Mesenchymal stem cell (in vitro differentiated cells and primary cell): ENCODE measurements at regions not wholly inside any gene's neighbourhood (a gene's known extent, or its start where the extent isn't known, plus 50 kb on each side); places are given as distances from the start of the nearest gene placed in this dataset.

Experiments
- DNase-seq: peaks from one replicate; pipeline ENCODE4 v3.0.0-alpha.2; 2013
- H2AFZ ChIP-seq: one replicate; pipeline ENCODE4 v1.6.1; 2013; ENCODE audit warnings: low read depth, mild to moderate bottlenecking, control low read depth, inconsistent platforms, low read length, moderate library complexity
- H2AK5ac ChIP-seq: 2 replicates; pipeline ENCODE4 v1.6.1; 2013; ENCODE audit warnings: low read length, moderate library complexity, mild to moderate bottlenecking, inconsistent platforms; ENCODE audit not compliant: severe bottlenecking
- H2BK120ac ChIP-seq: one replicate; pipeline ENCODE4 v1.6.1; 2013; ENCODE audit warnings: low read depth, mild to moderate bottlenecking, inconsistent platforms, low read length, moderate library complexity
- H2BK12ac ChIP-seq, 2 experiments: one replicate each; pipeline ENCODE4 v1.6.1; 2013; ENCODE audit warnings: inconsistent platforms in 2 of 2, low read length in 2 of 2, mild to moderate bottlenecking in 2 of 2, moderate library complexity in 2 of 2, control low read depth in 1 of 2
- H2BK15ac ChIP-seq: one replicate; pipeline ENCODE4 v1.6.1; 2013; ENCODE audit warnings: mild to moderate bottlenecking, low read depth, inconsistent platforms; ENCODE audit not compliant: poor library complexity, severe bottlenecking
- H2BK5ac ChIP-seq: 2 replicates; pipeline ENCODE4 v1.6.1; 2013; ENCODE audit warnings: low read depth, mild to moderate bottlenecking, low read length, control low read depth, inconsistent platforms; ENCODE audit not compliant: poor library complexity, severe bottlenecking
- H3K14ac ChIP-seq, 2 experiments: one replicate each; pipeline ENCODE4 v1.6.1; 2013; ENCODE audit warnings: inconsistent platforms in 2 of 2, low read length in 2 of 2, control low read depth in 1 of 2, mild to moderate bottlenecking in 1 of 2, moderate library complexity in 1 of 2
- H3K18ac ChIP-seq, 2 experiments: one replicate each; pipeline ENCODE4 v1.6.1; 2013; ENCODE audit warnings: inconsistent platforms in 2 of 2, low read length in 2 of 2, control low read depth in 1 of 2, low read depth in 1 of 2, mild to moderate bottlenecking in 1 of 2
- H3K23ac ChIP-seq, 2 experiments: one replicate each; pipeline ENCODE4 v1.6.1; 2013; ENCODE audit warnings: inconsistent platforms in 2 of 2, low read length in 2 of 2, mild to moderate bottlenecking in 2 of 2, moderate library complexity in 2 of 2, control low read depth in 1 of 2
- H3K27ac ChIP-seq: 2 replicates; pipeline ENCODE4 v1.5.1; 2013; ENCODE audit warnings: mild to moderate bottlenecking, moderate library complexity, low read length, control low read depth, inconsistent platforms; ENCODE audit not compliant: poor library complexity, severe bottlenecking
- H3K27me3 ChIP-seq, 2 experiments: 2 replicates each; pipeline versions ENCODE4 v1.6.1 to v1.7.0; 2013; ENCODE audit warnings: low read length in 2 of 2, mild to moderate bottlenecking in 2 of 2, moderate library complexity in 2 of 2, control low read depth in 1 of 2, inconsistent platforms in 1 of 2; ENCODE audit not compliant: control insufficient read depth in 1 of 2, insufficient read depth in 1 of 2
- H3K36me3 ChIP-seq, 2 experiments: 2 replicates each; pipeline versions ENCODE4 v1.6.1 to v1.7.0; 2013; ENCODE audit warnings: low read length in 2 of 2, control low read depth in 1 of 2, inconsistent platforms in 1 of 2, low read depth in 1 of 2, mild to moderate bottlenecking in 1 of 2; ENCODE audit not compliant: insufficient read depth in 2 of 2, control insufficient read depth in 1 of 2
- H3K4ac ChIP-seq, 2 experiments: one replicate each; pipeline ENCODE4 v1.6.1; 2013; ENCODE audit warnings: inconsistent platforms in 2 of 2, low read length in 2 of 2, mild to moderate bottlenecking in 2 of 2, moderate library complexity in 2 of 2, control low read depth in 1 of 2, low read depth in 1 of 2
- H3K4me1 ChIP-seq: 2 replicates; pipeline ENCODE4 v1.6.1; 2013; ENCODE audit warnings: low read depth, low read length, control low read depth; ENCODE audit not compliant: control insufficient read depth, insufficient read depth
- H3K4me2 ChIP-seq: 2 replicates; pipeline ENCODE4 v1.6.1; 2013; ENCODE audit warnings: low read length, mild to moderate bottlenecking, inconsistent platforms; ENCODE audit not compliant: poor library complexity, severe bottlenecking
- H3K4me3 ChIP-seq, 2 experiments: 2 replicates each; pipeline versions ENCODE4 v1.5.1 to v1.7.0; 2013; ENCODE audit warnings: low read length in 2 of 2, mild to moderate bottlenecking in 2 of 2, control low read depth in 1 of 2, low read depth in 1 of 2; ENCODE audit not compliant: insufficient read depth in 1 of 2
- H3K79me1 ChIP-seq: replicated peaks from 2 replicates; pipeline ENCODE4 v1.6.1; 2013; ENCODE audit warnings: mild to moderate bottlenecking, control low read depth, low read length, inconsistent platforms; ENCODE audit not compliant: poor library complexity, severe bottlenecking
- H3K9ac ChIP-seq: 2 replicates; pipeline ENCODE4 v1.7.0; 2013; ENCODE audit warnings: mild to moderate bottlenecking, low read length, moderate library complexity
- H3K9me3 ChIP-seq: 2 replicates; pipeline ENCODE4 v1.7.0; 2013; ENCODE audit warnings: mild to moderate bottlenecking, low read length; ENCODE audit not compliant: control insufficient read depth
- H4K8ac ChIP-seq: one replicate; pipeline ENCODE4 v1.6.1; 2013; ENCODE audit warnings: inconsistent platforms, mild to moderate bottlenecking, low read length, moderate library complexity
- H4K91ac ChIP-seq: one replicate; pipeline ENCODE4 v1.6.1; 2013; ENCODE audit warnings: mild to moderate bottlenecking, low read length, inconsistent platforms
- WGBS: methylation state at CpG from one replicate; pipeline ENCODE4 v1.1.7; 2013; ENCODE audit warnings: mixed read lengths; 5-methylcytosine and 5-hydroxymethylcytosine counted together

DNA sequence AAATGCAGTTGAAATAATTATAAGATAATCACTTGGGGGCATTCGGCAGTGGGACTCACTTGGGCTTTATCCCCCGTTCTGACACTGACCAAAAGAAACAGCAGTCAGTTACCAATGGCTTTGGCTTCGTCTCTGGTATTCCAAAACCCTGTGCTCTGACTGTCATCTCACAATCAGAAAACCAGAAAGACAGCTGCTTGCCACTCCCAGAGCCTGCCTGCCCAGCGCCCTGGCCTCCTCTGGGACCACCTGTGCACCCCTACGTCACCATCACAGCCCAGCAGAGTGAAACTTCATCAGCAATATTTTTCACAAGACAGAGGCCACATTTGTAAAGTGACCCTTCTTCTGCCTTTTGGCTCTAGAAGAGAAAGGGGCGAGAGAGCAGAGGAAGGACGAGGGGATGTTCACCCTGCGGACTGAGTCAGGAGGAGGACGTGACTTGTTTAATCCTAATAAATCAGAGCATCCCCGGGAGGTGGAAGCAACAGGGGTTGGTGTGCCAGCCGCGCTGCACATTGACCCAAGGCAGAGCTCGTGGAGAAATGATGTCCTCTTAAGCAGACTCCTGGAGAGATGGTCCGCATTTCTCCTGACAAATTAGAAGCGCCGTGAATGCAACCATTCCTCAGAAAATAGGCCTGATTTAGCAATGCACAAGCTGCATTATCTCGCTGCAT, 397.8 kb upstream of the ZNF507 start:
- H4K8ac ChIP-seq: no peak overlapping the region
- no peaks in the 10 kb centered on the region for H3K79me1 ChIP-seq
- no peak overlapping the region for H3K14ac ChIP-seq
- H3K4ac ChIP-seq: no peak overlapping the region
- peaks cover 0 to 9% of the 10 kb centered on the region in 2 experiments for H3K27me3 ChIP-seq
- no peak overlapping the region for H2AFZ ChIP-seq
- no peak overlapping the region for H4K91ac ChIP-seq
- H3K27ac ChIP-seq: no peak overlapping the region
- H2AK5ac ChIP-seq: no peak overlapping the region
- H3K36me3 ChIP-seq: no peaks in the 10 kb centered on the region
- no peaks in the 10 kb centered on the region for H3K9me3 ChIP-seq
- H2BK15ac ChIP-seq: no peak overlapping the region
- no peaks in the 10 kb centered on the region for H3K4me1 ChIP-seq
- no peak overlapping the region for H3K9ac ChIP-seq
- no peak overlapping the region for H3K23ac ChIP-seq
- H3K4me3 ChIP-seq: no peak overlapping the region
- no peak overlapping the region for H3K18ac ChIP-seq
- H2BK120ac ChIP-seq: no peak overlapping the region
- DNase-seq: no peak
- no peak overlapping the region for H3K4me2 ChIP-seq
- H2BK5ac ChIP-seq: no peak overlapping the region
- 84% methylated on average over 17 of the region's 17 CpGs for WGBS
- no peak overlapping the region for H2BK12ac ChIP-seq

DNA sequence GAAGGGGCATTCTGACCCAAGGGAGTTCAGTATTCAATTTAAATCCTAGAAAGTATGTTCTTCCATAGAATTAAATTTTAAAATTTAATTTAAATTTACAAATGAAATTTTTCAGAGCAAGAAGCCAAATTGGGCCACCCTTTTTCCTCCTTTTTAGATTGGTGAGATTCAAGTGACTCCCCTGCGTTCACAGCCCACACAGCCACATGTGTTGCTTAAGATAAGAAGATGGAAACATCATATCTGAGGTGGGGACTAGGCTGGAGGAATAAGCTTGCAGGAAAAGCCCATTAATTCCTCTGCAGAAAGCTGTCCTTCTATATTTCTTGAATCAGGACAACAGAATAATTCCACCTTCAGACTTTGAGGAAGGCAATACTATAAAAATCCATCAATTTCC, 392.7 kb upstream of the ZNF507 start:
- H3K4ac ChIP-seq: no peak overlapping the region

DNA sequence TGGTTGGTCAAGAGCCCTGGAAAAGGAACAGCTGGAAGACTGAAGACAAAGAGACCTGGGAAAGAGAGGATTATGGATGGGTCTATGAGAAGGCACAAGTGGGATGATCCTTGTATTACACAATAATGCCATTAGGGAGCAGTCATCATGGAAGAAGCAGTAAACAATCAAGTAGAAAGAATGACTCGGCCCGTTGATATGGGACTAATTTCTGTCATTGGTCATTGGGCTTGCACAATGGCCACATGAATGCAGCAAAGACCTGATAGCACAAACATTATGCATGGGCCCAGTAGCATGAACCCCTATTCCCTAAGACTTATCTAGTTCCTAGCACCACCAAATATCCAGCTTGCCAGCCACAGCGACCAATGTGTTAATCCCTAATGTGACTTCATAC, 390.3 kb upstream of the ZNF507 start:
- Histone ChIP-seq H3K14ac (no peak overlapping the region), H3K23ac (no peak overlapping the region), H3K4ac (no peak overlapping the region), H3K79me1 (no peaks in the 10 kb centered on the region), H3K4me3 (no peak overlapping the region), H4K91ac (no peak overlapping the region), H3K27ac (no peak overlapping the region), H4K8ac (no peak overlapping the region), H2BK120ac (no peak overlapping the region), H2BK12ac (no peak overlapping the region), H3K9ac (no peak overlapping the region), H3K9me3 (peaks cover 3% of the 10 kb centered on the region), H3K36me3 (no peaks in the 10 kb centered on the region), H3K18ac (no peak overlapping the region), H2BK15ac (no peak overlapping the region), H2BK5ac (no peak overlapping the region), H3K4me1 (no peaks in the 10 kb centered on the region), H3K27me3 (no peaks in the 10 kb centered on the region), H2AK5ac (no peak overlapping the region), H3K4me2 (no peak overlapping the region), H2AFZ (no peak overlapping the region)
- 68% methylated on average over 3 of the region's 3 CpGs for WGBS
- peak; percentile 48 for DNase-seq

More for the DNA sequence above, 392.7 kb upstream of the ZNF507 start:
- Histone ChIP-seq H3K79me1 (no peaks in the 10 kb centered on the region), H3K36me3 (no peaks in the 10 kb centered on the region), H2BK15ac (no peak overlapping the region), H3K27ac (no peak overlapping the region), H3K18ac (no peak overlapping the region), H2BK5ac (no peak overlapping the region), H3K4me2 (no peak overlapping the region), H3K9me3 (peaks cover 3% of the 10 kb centered on the region), H4K8ac (no peak overlapping the region), H3K9ac (no peak overlapping the region), H2BK120ac (no peak overlapping the region), H3K14ac (no peak overlapping the region), H3K4me1 (no peaks in the 10 kb centered on the region), H2AFZ (no peak overlapping the region), H3K27me3 (no peaks in the 10 kb centered on the region), H4K91ac (no peak overlapping the region), H3K23ac (no peak overlapping the region), H2BK12ac (no peak overlapping the region), H2AK5ac (no peak overlapping the region), H3K4me3 (no peak overlapping the region)
- no peak for DNase-seq
- WGBS: no CpG with 5 or more reads among the region's 1 CpG

DNA sequence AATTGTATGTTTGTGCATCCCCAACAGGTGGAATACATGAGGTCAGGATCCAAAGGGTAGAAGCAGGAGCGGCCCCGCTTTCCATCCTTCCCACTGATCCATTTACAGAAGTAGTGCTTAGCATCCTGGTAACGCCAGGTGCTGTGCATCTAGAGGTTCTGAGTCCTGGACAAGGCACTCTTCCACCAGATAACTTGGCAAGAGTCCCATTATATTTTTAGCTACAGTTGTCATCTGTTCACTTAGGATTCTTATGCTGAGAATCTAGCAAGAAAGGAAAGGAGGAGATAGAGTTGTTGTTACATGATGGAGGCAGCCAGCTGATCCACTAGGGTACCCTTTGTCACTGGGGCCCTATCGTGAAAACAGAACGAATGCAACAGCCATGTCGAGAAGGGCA, 389.5 kb upstream of the ZNF507 start:
- H4K8ac ChIP-seq: no peak overlapping the region
- no peak overlapping the region for H2AK5ac ChIP-seq
- WGBS: 90% methylated on average over 6 of the region's 6 CpGs
- H4K91ac ChIP-seq: no peak overlapping the region
- no peak overlapping the region for H3K4me3 ChIP-seq
- H3K4ac ChIP-seq: no peak overlapping the region
- H3K9me3 ChIP-seq: peaks cover 3% of the 10 kb centered on the region
- H2AFZ ChIP-seq: no peak overlapping the region
- peak overlapping the region in 1 of 2 experiments; percentile 24 for H3K18ac ChIP-seq
- no peaks in the 10 kb centered on the region for H3K36me3 ChIP-seq
- no peak overlapping the region for H2BK12ac ChIP-seq
- H3K4me1 ChIP-seq: no peaks in the 10 kb centered on the region
- no peaks in the 10 kb centered on the region for H3K27me3 ChIP-seq
- no peak overlapping the region for H3K14ac ChIP-seq
- no peaks in the 10 kb centered on the region for H3K79me1 ChIP-seq
- no peak overlapping the region for H2BK15ac ChIP-seq
- peak; percentile 1 for DNase-seq
- H3K9ac ChIP-seq: no peak overlapping the region
- no peak overlapping the region for H3K27ac ChIP-seq
- no peak overlapping the region for H3K23ac ChIP-seq
- H3K4me2 ChIP-seq: no peak overlapping the region
- H2BK5ac ChIP-seq: no peak overlapping the region
- H2BK120ac ChIP-seq: no peak overlapping the region
